ENCODE measurements at regions not wholly inside any gene's neighbourhood (a gene's known extent, or its start where the extent isn't known, plus 50 kb on each side); places are given as distances from the start of the nearest gene placed in this dataset.

- no peak for TF ChIP-seq CTCF (IDR thresholded peaks at IDR 0.05)
- TF ChIP-seq POLR2A (IDR thresholded peaks at IDR 0.05), result no peak
- H3K36me3 ChIP-seq (replicated peaks in 1 of 2; ENCODE audit: insufficient read depth in 1 of 2, low read depth in 2 of 2), result no peaks in the 10 kb centered on the region
- DNase-seq, result no peak
- WGBS, 2 donors, result 94 to 100% methylated on average over 2 of the region's 2 CpGs
- no peak overlapping the region for H3K27ac ChIP-seq
- no peak for ATAC-seq
- intact Hi-C loops (cut with DNase I), result no loop called here
- H3K4me1 ChIP-seq, result peaks cover 6% of the 10 kb centered on the region
- H3K4me3 ChIP-seq, result no peak overlapping the region
- H3K9me3 ChIP-seq, result no peaks in the 10 kb centered on the region
- no peaks in the 10 kb centered on the region for H3K27me3 ChIP-seq
These were observed 333.9 kb upstream of the ADAMTS5 start for GRCh38 chr21:27300770-27301169.

- no peak for DNase-seq
- intact Hi-C loops (cut with DNase I), result no loop called here
- TF ChIP-seq POLR2A (IDR thresholded peaks at IDR 0.05) (no peak), CTCF (IDR thresholded peaks at IDR 0.05) (no peak)
- no peak overlapping the region for H3K4me3 ChIP-seq
- H3K9me3 ChIP-seq, result no peaks in the 10 kb centered on the region
- H3K27ac ChIP-seq, result no peak overlapping the region
- WGBS, 2 donors, result 67 to 70% methylated on average over 1 of the region's 1 CpG
- no peaks in the 10 kb centered on the region for H3K27me3 ChIP-seq
- H3K4me1 ChIP-seq, result peaks cover 6% of the 10 kb centered on the region
- no peak for ATAC-seq
- H3K36me3 ChIP-seq (replicated peaks in 1 of 2; ENCODE audit: insufficient read depth in 1 of 2, low read depth in 2 of 2), result no peaks in the 10 kb centered on the region
These were observed 331.6 kb upstream of the ADAMTS5 start for GRCh38 chr21:27298465-27298864.

GRCh38 chr21:27293239-27293638, 326.4 kb upstream of the ADAMTS5 start:
- intact Hi-C loops (cut with DNase I), result no loop called here
- DNase-seq (no peak), ATAC-seq (no peak)
- Histone ChIP-seq H3K4me1 (peaks cover 10% of the 10 kb centered on the region), H3K27ac (no peak overlapping the region), H3K36me3 (replicated peaks in 1 of 2; ENCODE audit: insufficient read depth in 1 of 2, low read depth in 2 of 2) (no peaks in the 10 kb centered on the region), H3K4me3 (no peak overlapping the region), H3K27me3 (no peaks in the 10 kb centered on the region), H3K9me3 (no peaks in the 10 kb centered on the region)
- 68 to 79% methylated on average over 1 of the region's 1 CpG for WGBS, 2 donors
- no peak for TF ChIP-seq CTCF (IDR thresholded peaks at IDR 0.05)
- TF ChIP-seq POLR2A (IDR thresholded peaks at IDR 0.05), result no peak

- H3K4me1 ChIP-seq, result peaks cover 8% of the 10 kb centered on the region
- H3K36me3 ChIP-seq (replicated peaks in 1 of 2; ENCODE audit: insufficient read depth in 1 of 2, low read depth in 2 of 2), result no peaks in the 10 kb centered on the region
- 58 to 64% methylated on average over 2 of the region's 2 CpGs for WGBS, 2 donors
- intact Hi-C loops (cut with DNase I), result no loop called here
- no peak overlapping the region for H3K27ac ChIP-seq
- H3K4me3 ChIP-seq, result no peak overlapping the region
- ATAC-seq (no peak), DNase-seq (no peak)
- TF ChIP-seq CTCF (IDR thresholded peaks at IDR 0.05) (no peak), POLR2A (IDR thresholded peaks at IDR 0.05) (no peak)
- no peaks in the 10 kb centered on the region for H3K27me3 ChIP-seq
- no peaks in the 10 kb centered on the region for H3K9me3 ChIP-seq
These were observed 325.9 kb upstream of the ADAMTS5 start for GRCh38 chr21:27292783-27293182.

- Histone ChIP-seq H3K4me3 (no peak overlapping the region), H3K27me3 (no peaks in the 10 kb centered on the region), H3K27ac (no peak overlapping the region), H3K9me3 (no peaks in the 10 kb centered on the region), H3K36me3 (replicated peaks in 1 of 2; ENCODE audit: insufficient read depth in 1 of 2, low read depth in 2 of 2) (no peaks in the 10 kb centered on the region), H3K4me1 (peaks cover 8% of the 10 kb centered on the region)
- DNase-seq (no peak), ATAC-seq (no peak)
- no peak for TF ChIP-seq CTCF (IDR thresholded peaks at IDR 0.05)
- no peak for TF ChIP-seq POLR2A (IDR thresholded peaks at IDR 0.05)
- intact Hi-C loops (cut with DNase I), result no loop called here
These were observed 325.3 kb upstream of the ADAMTS5 start for GRCh38 chr21:27292229-27292628.
